Esophagus (tissue), 2 donors: ENCODE measurements at regions not wholly inside any gene's neighbourhood (a gene's known extent, or its start where the extent isn't known, plus 50 kb on each side); places are given as distances from the start of the nearest gene placed in this dataset.
"Not testable (repeated sequence)": the region's sequence is repeated elsewhere in the genome, so short reads cannot be mapped to it uniquely, and the experiment has no call there.

Source experiments
- H3K27ac ChIP-seq, 2 donors: one replicate each; pipeline ENCODE4 v1.5.1; 2013; ENCODE audit warnings: low read depth in 2 of 2, mild to moderate bottlenecking in 2 of 2, inconsistent platforms in 1 of 2, low read length in 1 of 2, moderate library complexity in 1 of 2
- H3K27me3 ChIP-seq, 2 donors: one replicate each; pipeline ENCODE4 v1.6.1; 2013; ENCODE audit warnings: low read length in 2 of 2, control low read depth in 1 of 2, mild to moderate bottlenecking in 1 of 2; ENCODE audit not compliant: insufficient read depth in 2 of 2, control insufficient read depth in 1 of 2
- H3K36me3 ChIP-seq, 2 donors: one replicate each; pipeline ENCODE4 v1.6.1; 2013; ENCODE audit warnings: low read length in 1 of 2; ENCODE audit not compliant: control insufficient read depth in 2 of 2, insufficient read depth in 2 of 2
- H3K4me1 ChIP-seq, 2 donors: one replicate each; pipeline ENCODE4 v1.6.1; 2013; ENCODE audit warnings: low read length in 1 of 2; ENCODE audit not compliant: control insufficient read depth in 2 of 2, insufficient read depth in 2 of 2
- H3K4me3 ChIP-seq, 2 donors: one replicate each; pipeline ENCODE4 v1.5.1; 2013; ENCODE audit warnings: low read length in 2 of 2, mild to moderate bottlenecking in 2 of 2, low read depth in 1 of 2, moderate library complexity in 1 of 2
- H3K9me3 ChIP-seq, 2 donors: one replicate each; pipeline ENCODE4 v1.6.1; 2013; ENCODE audit warnings: mild to moderate bottlenecking in 2 of 2, low read depth in 1 of 2, low read length in 1 of 2, moderate library complexity in 1 of 2; ENCODE audit not compliant: control insufficient read depth in 2 of 2, insufficient read depth in 1 of 2
- WGBS, 2 donors: extraction: QIAGEN DNeasy Blood & Tissue Kit; methylation state at CpG; one replicate each; pipeline ENCODE4 v1.1.7; 2013; 5-methylcytosine and 5-hydroxymethylcytosine counted together
- donor health status: healthy with polysubstance abuse.
- donor health status: Bipolar disorder and iron deficiency.

- Histone ChIP-seq H3K4me1 (no peaks in the 10 kb centered on the region), H3K36me3 (no peaks in the 10 kb centered on the region), H3K4me3 (no peak overlapping the region), H3K27ac (no peak overlapping the region), H3K27me3 (no peaks in the 10 kb centered on the region), H3K9me3 (no peaks in the 10 kb centered on the region)
- 57 to 73% methylated on average over 5 of the region's 5 CpGs for WGBS, 2 donors
These were observed 709.8 kb downstream of the LTN1 start for GRCh38 chr21:28282833-28283232.

GRCh38 chr21:28281357-28281756 lies 711.3 kb downstream of the LTN1 start:
- not testable (repeated sequence) for H3K27me3 ChIP-seq, H3K36me3 ChIP-seq, H3K9me3 ChIP-seq, H3K4me1 ChIP-seq, H3K4me3 ChIP-seq, H3K27ac ChIP-seq
- WGBS, 2 donors: 79 to 82% methylated on average over 3 of the region's 3 CpGs

- no peaks in the 10 kb centered on the region for H3K36me3 ChIP-seq
- no peaks in the 10 kb centered on the region for H3K4me1 ChIP-seq
- H3K4me3 ChIP-seq: no peak overlapping the region
These were observed 712.1 kb downstream of the LTN1 start for GRCh38 chr21:28280611-28281010.

GRCh38 chr21:28277324-28277723 lies 715.4 kb downstream of the LTN1 start:
- Histone ChIP-seq H3K4me1 (no peaks in the 10 kb centered on the region), H3K36me3 (no peaks in the 10 kb centered on the region), H3K4me3 (no peak overlapping the region), H3K9me3 (no peaks in the 10 kb centered on the region), H3K27ac (no peak overlapping the region), H3K27me3 (no peaks in the 10 kb centered on the region)
- WGBS, 2 donors: 80 to 82% methylated on average over 1 of the region's 1 CpG

More at GRCh38 chr21:28280611-28281010, 712.1 kb downstream of the LTN1 start:
- Histone ChIP-seq H3K27ac (no peak overlapping the region), H3K9me3 (no peaks in the 10 kb centered on the region), H3K27me3 (no peaks in the 10 kb centered on the region)

- no peaks in the 10 kb centered on the region for H3K36me3 ChIP-seq
These were observed 720.2 kb downstream of the LTN1 start for GRCh38 chr21:28272272-28272992.

GRCh38 chr21:28269173-28269572 lies 723.5 kb downstream of the LTN1 start:
- no peaks in the 10 kb centered on the region for H3K9me3 ChIP-seq
- H3K36me3 ChIP-seq: no peaks in the 10 kb centered on the region
- H3K4me1 ChIP-seq: no peaks in the 10 kb centered on the region
- H3K27ac ChIP-seq: no peak overlapping the region
- no peak overlapping the region for H3K4me3 ChIP-seq
- H3K27me3 ChIP-seq: no peaks in the 10 kb centered on the region

More at GRCh38 chr21:28272272-28272992, 720.2 kb downstream of the LTN1 start:
- H3K4me1 ChIP-seq: no peaks in the 10 kb centered on the region
- no peak overlapping the region for H3K27ac ChIP-seq
- H3K27me3 ChIP-seq: no peaks in the 10 kb centered on the region
- H3K9me3 ChIP-seq: no peaks in the 10 kb centered on the region
- no peak overlapping the region for H3K4me3 ChIP-seq
- 79 to 86% methylated on average over 3 of the region's 3 CpGs for WGBS, 2 donors

GRCh38 chr21:28268685-28269084 lies 724.0 kb downstream of the LTN1 start:
- Histone ChIP-seq H3K9me3 (no peaks in the 10 kb centered on the region), H3K36me3 (no peaks in the 10 kb centered on the region), H3K27ac (no peak overlapping the region), H3K4me3 (no peak overlapping the region), H3K27me3 (no peaks in the 10 kb centered on the region), H3K4me1 (no peaks in the 10 kb centered on the region)
- WGBS, 2 donors: 66 to 68% methylated on average over 4 of the region's 4 CpGs

- H3K4me1 ChIP-seq: no peaks in the 10 kb centered on the region
- no peaks in the 10 kb centered on the region for H3K36me3 ChIP-seq
- no peak overlapping the region for H3K27ac ChIP-seq
- H3K9me3 ChIP-seq: no peaks in the 10 kb centered on the region
- no peaks in the 10 kb centered on the region for H3K27me3 ChIP-seq
- WGBS, 2 donors: 88 to 95% methylated on average over 6 of the region's 6 CpGs
- no peak overlapping the region for H3K4me3 ChIP-seq
These were observed 725.2 kb downstream of the LTN1 start for GRCh38 chr21:28267449-28267848.

GRCh38 chr21:28266061-28266460 lies 726.6 kb downstream of the LTN1 start:
- H3K27me3 ChIP-seq: no peaks in the 10 kb centered on the region
- no peaks in the 10 kb centered on the region for H3K9me3 ChIP-seq
- H3K27ac ChIP-seq: no peak overlapping the region
- 92 to 100% methylated on average over 1 of the region's 1 CpG for WGBS, 2 donors
- H3K36me3 ChIP-seq: no peaks in the 10 kb centered on the region
- H3K4me1 ChIP-seq: no peaks in the 10 kb centered on the region
- no peak overlapping the region for H3K4me3 ChIP-seq

GRCh38 chr21:28263974-28264373 lies 728.7 kb downstream of the LTN1 start:
- H3K27me3 ChIP-seq: no peaks in the 10 kb centered on the region
- H3K36me3 ChIP-seq: no peaks in the 10 kb centered on the region
- WGBS, 2 donors: 87 to 92% methylated on average over 4 of the region's 4 CpGs
- no peak overlapping the region for H3K4me3 ChIP-seq
- H3K27ac ChIP-seq: no peak overlapping the region
- H3K4me1 ChIP-seq: no peaks in the 10 kb centered on the region
- no peaks in the 10 kb centered on the region for H3K9me3 ChIP-seq
